Upper lobe of right lung (tissue), 1 donor: ENCODE measurements at regions not wholly inside any gene's neighbourhood (a gene's known extent, or its start where the extent isn't known, plus 50 kb on each side); places are given as distances from the start of the nearest gene placed in this dataset.

ENCODE experiments used
- ATAC-seq: fragments of 200-7000 bp; cut with Tn5 transposase; one replicate; pipeline ENCODE4 v1.9.1; 2020; ENCODE audit warnings: mild to moderate bottlenecking, moderate library complexity
- DNase-seq: peaks from one replicate; pipeline ENCODE4 v3.0.0-alpha.2; 2020
- H3K27ac ChIP-seq: fragments of 200-600 bp; one replicate; pipeline ENCODE4 v1.8.0; 2022
- H3K27me3 ChIP-seq: fragments of 200-600 bp; one replicate; pipeline ENCODE4 v1.8.0; 2022; ENCODE audit warnings: mild to moderate bottlenecking
- H3K36me3 ChIP-seq: fragments of 200-600 bp; one replicate; pipeline ENCODE4 v1.8.0; 2022
- H3K4me1 ChIP-seq: fragments of 200-600 bp; one replicate; pipeline ENCODE4 v1.8.0; 2022
- H3K4me3 ChIP-seq: fragments of 200-600 bp; one replicate; pipeline ENCODE4 v1.8.0; 2022; ENCODE audit warnings: mild to moderate bottlenecking
- H3K9me3 ChIP-seq: fragments of 200-600 bp; one replicate; pipeline ENCODE4 v1.8.0; 2022
- CTCF ChIP-seq: fragments of 200-600 bp; IDR thresholded peaks from one replicate; pipeline ENCODE4 v1.8.0; 2022; ENCODE audit warnings: antibody characterized with exemption
- intact Hi-C: fragments of 100-400 bp; cut with DNase I; formaldehyde crosslinking; loops from one replicate; pipeline ENCODE4 v1.11.0; 2022
- donor health status: DM: no; HTN: yes; CAD: no; lungs with severe emphysema.

GRCh38 chr5:74420220-74420619 is 220.3 kb downstream of the ENC1 start:
- Histone ChIP-seq H3K4me3 (no peak overlapping the region), H3K9me3 (no peaks in the 10 kb centered on the region), H3K27ac (no peak overlapping the region), H3K4me1 (peaks cover 8% of the 10 kb centered on the region), H3K36me3 (no peaks in the 10 kb centered on the region), H3K27me3 (no peaks in the 10 kb centered on the region)
- DNase-seq (no peak), ATAC-seq (no peak)
- no peak for TF ChIP-seq CTCF
- intact Hi-C loops: no loop called here

GRCh38 chr5:74419468-74419867 is 221.1 kb downstream of the ENC1 start:
- Histone ChIP-seq H3K4me3 (no peak overlapping the region), H3K27ac (no peak overlapping the region), H3K27me3 (no peaks in the 10 kb centered on the region), H3K9me3 (no peaks in the 10 kb centered on the region), H3K36me3 (no peaks in the 10 kb centered on the region), H3K4me1 (peaks cover 8% of the 10 kb centered on the region)
- intact Hi-C loops: no loop called here
- ATAC-seq: no peak
- DNase-seq: no peak
- TF ChIP-seq CTCF: no peak

GRCh38 chr5:74418709-74419108 is 221.8 kb downstream of the ENC1 start:
- H3K27me3 ChIP-seq: no peaks in the 10 kb centered on the region
- intact Hi-C loops: no loop called here
- TF ChIP-seq CTCF: no peak
- no peak overlapping the region for H3K27ac ChIP-seq
- peaks cover 8% of the 10 kb centered on the region for H3K4me1 ChIP-seq
- ATAC-seq: no peak
- no peaks in the 10 kb centered on the region for H3K36me3 ChIP-seq
- H3K4me3 ChIP-seq: no peak overlapping the region
- DNase-seq: no peak
- H3K9me3 ChIP-seq: no peaks in the 10 kb centered on the region

GRCh38 chr5:74418261-74418660 is 222.3 kb downstream of the ENC1 start:
- ATAC-seq (no peak), DNase-seq (no peak)

GRCh38 chr5:74415695-74416102 is 224.8 kb downstream of the ENC1 start:
- peaks cover 8% of the 10 kb centered on the region for H3K4me1 ChIP-seq
- no peak for TF ChIP-seq CTCF
- no peaks in the 10 kb centered on the region for H3K36me3 ChIP-seq
- ATAC-seq: peak; percentile 46
- no peaks in the 10 kb centered on the region for H3K27me3 ChIP-seq
- no peaks in the 10 kb centered on the region for H3K9me3 ChIP-seq
- intact Hi-C loops: no loop called here
- H3K4me3 ChIP-seq: no peak overlapping the region
- no peak for DNase-seq
- H3K27ac ChIP-seq: no peak overlapping the region

More at GRCh38 chr5:74418261-74418660, 222.3 kb downstream of the ENC1 start:
- H3K9me3 ChIP-seq: no peaks in the 10 kb centered on the region
- TF ChIP-seq CTCF: no peak
- intact Hi-C loops: no loop called here
- H3K27me3 ChIP-seq: no peaks in the 10 kb centered on the region
- H3K4me1 ChIP-seq: peaks cover 8% of the 10 kb centered on the region
- no peak overlapping the region for H3K27ac ChIP-seq
- no peaks in the 10 kb centered on the region for H3K36me3 ChIP-seq
- no peak overlapping the region for H3K4me3 ChIP-seq

GRCh38 chr5:74414228-74414627 is 226.3 kb downstream of the ENC1 start:
- intact Hi-C loops: no loop called here
- ATAC-seq (no peak), DNase-seq (no peak)
- H3K27ac ChIP-seq: no peak overlapping the region
- H3K9me3 ChIP-seq: no peaks in the 10 kb centered on the region
- no peaks in the 10 kb centered on the region for H3K36me3 ChIP-seq
- TF ChIP-seq CTCF: no peak
- peaks cover 8% of the 10 kb centered on the region for H3K4me1 ChIP-seq
- no peaks in the 10 kb centered on the region for H3K27me3 ChIP-seq
- no peak overlapping the region for H3K4me3 ChIP-seq
